ENCODE measurements at regions not wholly inside any gene's neighbourhood (a gene's known extent, or its start where the extent isn't known, plus 50 kb on each side); places are given as distances from the start of the nearest gene placed in this dataset.

GRCh38 chr1:189659731-189660130, 817.9 kb downstream of the BRINP3 start:
- H3K9me3 ChIP-seq (ENCODE audit: low read length), result no peaks in the 10 kb centered on the region
- intact Hi-C loops (cut with micrococcal nuclease; ENCODE audit: unreplicated experiment), result no loop called here
- TF ChIP-seq EZH2phosphoT487 (IDR thresholded peaks at IDR 0.05; ENCODE audit: borderline replicate concordance, low read depth, low read length) (no peak), CTCF (conservative IDR thresholded peaks at IDR 0.05; ENCODE audit: low read length) (no peak)
- no peak for DNase-seq (ENCODE audit: low spot score)
- H3K79me2 ChIP-seq (ENCODE audit: insufficient read depth, low read depth, low read length), result no peaks in the 10 kb centered on the region
- no peak overlapping the region for H3K4me2 ChIP-seq (ENCODE audit: low read length)
- CTCF ChIA-PET (ENCODE audit: unreplicated experiment), result no interaction called here
- H3K9me2 ChIP-seq (ENCODE audit: insufficient read depth, low read length), result no peaks in the 10 kb centered on the region
- H3K4me3 ChIP-seq (ENCODE audit: low read depth, low read length, poor library complexity, severe bottlenecking), result no peak overlapping the region
- H3K27ac ChIP-seq (ENCODE audit: low read depth, low read length, poor library complexity, severe bottlenecking), result no peak overlapping the region
- no peaks in the 10 kb centered on the region for H4K20me1 ChIP-seq (ENCODE audit: insufficient read depth, low read length)
- POLR2A ChIA-PET, result no interaction called here
- no TSS peak for BruUV-seq (replicated peaks)
- H3K36me3 ChIP-seq (ENCODE audit: insufficient read depth, low read length), result no peaks in the 10 kb centered on the region
- no peak overlapping the region for H2AFZ ChIP-seq (ENCODE audit: low read length)
- no peaks in the 10 kb centered on the region for H3K4me1 ChIP-seq (ENCODE audit: insufficient read depth, low read length, poor library complexity, severe bottlenecking)

GRCh38 chr1:189662190-189662589, 815.5 kb downstream of the BRINP3 start:
- no peaks in the 10 kb centered on the region for H4K20me1 ChIP-seq (ENCODE audit: insufficient read depth, low read length)
- H3K4me3 ChIP-seq (ENCODE audit: low read depth, low read length, poor library complexity, severe bottlenecking), result no peak overlapping the region
- no peaks in the 10 kb centered on the region for H3K36me3 ChIP-seq (ENCODE audit: insufficient read depth, low read length)
- BruUV-seq (replicated peaks), result no TSS peak
- no peak for TF ChIP-seq EZH2phosphoT487 (IDR thresholded peaks at IDR 0.05; ENCODE audit: borderline replicate concordance, low read depth, low read length)
- TF ChIP-seq CTCF (conservative IDR thresholded peaks at IDR 0.05; ENCODE audit: low read length), result no peak
- H3K9me2 ChIP-seq (ENCODE audit: insufficient read depth, low read length), result no peaks in the 10 kb centered on the region
- H3K4me1 ChIP-seq (ENCODE audit: insufficient read depth, low read length, poor library complexity, severe bottlenecking), result no peaks in the 10 kb centered on the region
- ChIA-PET CTCF (ENCODE audit: unreplicated experiment) (no interaction called here), POLR2A (no interaction called here)
- H3K79me2 ChIP-seq (ENCODE audit: insufficient read depth, low read depth, low read length), result no peaks in the 10 kb centered on the region
- H3K27ac ChIP-seq (ENCODE audit: low read depth, low read length, poor library complexity, severe bottlenecking), result no peak overlapping the region
- intact Hi-C loops (cut with micrococcal nuclease; ENCODE audit: unreplicated experiment), result no loop called here
- H2AFZ ChIP-seq (ENCODE audit: low read length), result no peak overlapping the region
- DNase-seq (ENCODE audit: low spot score), result no peak
- no peak overlapping the region for H3K4me2 ChIP-seq (ENCODE audit: low read length)
- no peaks in the 10 kb centered on the region for H3K9me3 ChIP-seq (ENCODE audit: low read length)

- Histone ChIP-seq H3K4me2 (ENCODE audit: low read length) (no peak overlapping the region), H3K79me2 (ENCODE audit: insufficient read depth, low read depth, low read length) (no peaks in the 10 kb centered on the region), H3K4me3 (ENCODE audit: low read depth, low read length, poor library complexity, severe bottlenecking) (no peak overlapping the region), H3K36me3 (ENCODE audit: insufficient read depth, low read length) (no peaks in the 10 kb centered on the region), H3K9me2 (ENCODE audit: insufficient read depth, low read length) (no peaks in the 10 kb centered on the region), H3K27ac (ENCODE audit: low read depth, low read length, poor library complexity, severe bottlenecking) (no peak overlapping the region), H3K4me1 (ENCODE audit: insufficient read depth, low read length, poor library complexity, severe bottlenecking) (no peaks in the 10 kb centered on the region), H2AFZ (ENCODE audit: low read length) (no peak overlapping the region), H3K9me3 (ENCODE audit: low read length) (no peaks in the 10 kb centered on the region), H4K20me1 (ENCODE audit: insufficient read depth, low read length) (no peaks in the 10 kb centered on the region)
- ChIA-PET CTCF (ENCODE audit: unreplicated experiment) (no interaction called here), POLR2A (no interaction called here)
- BruUV-seq (replicated peaks), result no TSS peak
- DNase-seq (ENCODE audit: low spot score), result no peak
- TF ChIP-seq CTCF (conservative IDR thresholded peaks at IDR 0.05; ENCODE audit: low read length), result no peak
- no peak for TF ChIP-seq EZH2phosphoT487 (IDR thresholded peaks at IDR 0.05; ENCODE audit: borderline replicate concordance, low read depth, low read length)
- intact Hi-C loops (cut with micrococcal nuclease; ENCODE audit: unreplicated experiment), result no loop called here
Measured at GRCh38 chr1:189669846-189670245, 807.8 kb downstream of the BRINP3 start.

Data from OCI-LY7 (cell line).